Stimulated activated CD8-positive, alpha-beta memory T cell treated with anti-CD3 and anti-CD28 coated beads, Interleukin-4, amount 100 ng/mL, for 4 hours (primary cell): ENCODE measurements at regions not wholly inside any gene's neighbourhood (a gene's known extent, or its start where the extent isn't known, plus 50 kb on each side); places are given as distances from the start of the nearest gene placed in this dataset.

Experiments used
- DNase-seq, 2 donors: peaks; one replicate each; pipeline ENCODE4 v3.0.0-alpha.2; 2020; ENCODE audit warnings: low read depth in 2 of 2, low spot score in 1 of 2

DNA sequence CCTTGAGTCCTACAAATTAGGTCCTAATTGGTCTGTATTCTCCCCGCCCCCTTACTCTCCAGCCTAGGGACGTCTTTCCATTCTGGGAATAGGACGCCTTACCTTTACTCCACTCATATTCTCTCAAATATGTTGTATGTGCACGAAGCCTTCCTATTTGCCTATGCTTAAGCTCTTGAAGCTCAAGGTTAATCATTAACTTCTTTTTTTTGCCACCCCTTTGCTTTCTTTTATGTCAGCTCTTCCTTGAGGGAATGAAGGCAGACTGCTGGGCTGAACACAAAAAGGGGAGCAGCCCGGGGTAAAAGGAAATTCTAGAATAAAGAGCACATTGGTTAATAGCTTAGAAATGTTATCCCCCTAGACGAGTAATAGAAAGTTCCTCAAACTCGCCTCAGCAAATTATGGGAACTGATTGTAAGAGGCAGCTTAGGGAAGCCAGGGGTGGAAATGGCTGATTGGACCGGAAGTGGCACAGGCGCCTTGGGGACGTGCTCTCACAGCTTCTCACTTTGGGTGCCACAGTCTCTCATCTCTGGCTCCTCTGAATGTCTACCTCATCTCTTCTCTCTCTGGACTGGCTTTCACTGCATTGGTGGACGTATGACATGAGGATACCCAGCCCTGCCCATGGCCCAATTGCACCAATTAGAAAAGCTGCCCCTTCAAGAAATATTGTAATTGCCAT lies 122.3 kb upstream of the IL12B start:
- DNase-seq, result no peak

GRCh38 chr5:159453209-159453608 lies 122.9 kb upstream of the IL12B start:
- DNase-seq, result no peak

DNA sequence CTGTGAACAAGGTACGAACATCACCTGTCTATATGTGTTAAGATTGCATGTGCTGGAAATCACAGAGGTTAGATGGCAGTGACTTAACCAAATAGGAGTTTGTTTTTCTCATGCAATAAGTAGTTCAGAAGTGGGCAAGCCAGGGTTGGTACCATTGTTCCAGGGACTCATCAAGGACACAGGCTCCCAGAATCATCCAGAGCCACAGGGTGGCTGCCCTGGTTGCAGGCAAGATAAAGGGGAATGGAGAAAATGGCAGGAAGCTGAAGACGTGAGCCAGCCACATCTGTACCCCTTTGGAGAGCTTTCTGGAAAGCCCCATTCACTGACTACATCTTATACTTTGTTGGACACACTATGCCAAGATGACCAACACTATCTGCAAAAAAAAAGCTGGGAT lies 126.0 kb upstream of the IL12B start:
- DNase-seq, result no peak

GRCh38 chr5:159456722-159457465 lies 126.6 kb upstream of the IL12B start:
- DNase-seq, result no peak

GRCh38 chr5:159458217-159458711 lies 128.0 kb upstream of the IL12B start:
- no peak for DNase-seq

- DNase-seq, result no peak
Observed at GRCh38 chr5:159459132-159459627, 128.9 kb upstream of the IL12B start.

GRCh38 chr5:159459951-159460538 lies 129.8 kb upstream of the IL12B start:
- DNase-seq, result no peak

- DNase-seq, result no peak
Observed at GRCh38 chr5:159463590-159464321, 133.5 kb upstream of the IL12B start.

DNA sequence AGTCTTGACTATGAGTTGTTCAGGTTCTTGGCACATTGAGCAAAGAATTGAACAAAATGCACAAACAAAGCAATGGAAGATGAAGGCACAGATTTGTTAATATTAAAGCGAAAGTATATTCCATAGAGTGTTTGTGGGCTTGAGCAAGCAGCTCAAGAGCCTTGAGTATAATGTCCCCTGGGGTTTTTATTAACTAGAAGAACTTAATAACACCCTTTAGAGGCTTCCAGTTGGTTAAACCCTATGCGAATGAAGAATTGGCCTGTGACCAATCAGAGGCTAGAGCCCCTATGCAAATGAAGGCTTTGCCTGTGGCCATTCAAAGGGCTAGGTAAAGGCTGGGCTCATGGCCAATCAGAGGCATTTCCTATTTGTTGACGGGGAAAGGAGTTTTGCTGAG lies 135.3 kb upstream of the IL12B start:
- no peak for DNase-seq

- DNase-seq, result no peak
Observed at GRCh38 chr5:159467666-159468065, 137.4 kb upstream of the IL12B start.

- no peak for DNase-seq
Observed at GRCh38 chr5:159469496-159470372, 139.4 kb upstream of the IL12B start.

GRCh38 chr5:159471904-159472303 lies 141.6 kb upstream of the IL12B start:
- no peak for DNase-seq

- no peak for DNase-seq
Observed at GRCh38 chr5:159475026-159475425, 144.7 kb upstream of the IL12B start.

- DNase-seq, result no peak
Observed at GRCh38 chr5:159478950-159479349, 148.7 kb upstream of the IL12B start.

DNA sequence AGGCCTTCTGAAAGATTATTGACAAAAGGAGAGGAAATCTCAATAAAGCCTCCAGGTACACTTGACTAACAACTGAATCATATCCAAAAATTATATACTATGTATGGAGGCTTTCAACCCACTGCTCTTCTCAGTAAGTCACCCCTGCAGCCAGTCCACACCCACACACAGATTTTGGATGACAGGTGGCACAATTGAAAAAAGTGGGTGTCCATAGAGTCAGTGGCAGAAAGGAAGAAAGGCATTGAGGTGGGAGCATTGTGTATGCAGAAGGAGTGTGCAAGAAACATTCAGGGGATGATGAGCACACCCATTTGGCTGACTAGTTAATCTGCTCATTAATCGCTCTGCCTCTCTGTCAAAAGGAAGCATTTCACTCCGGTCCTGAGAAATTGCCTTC lies 150.6 kb upstream of the IL12B start:
- no peak for DNase-seq

DNA sequence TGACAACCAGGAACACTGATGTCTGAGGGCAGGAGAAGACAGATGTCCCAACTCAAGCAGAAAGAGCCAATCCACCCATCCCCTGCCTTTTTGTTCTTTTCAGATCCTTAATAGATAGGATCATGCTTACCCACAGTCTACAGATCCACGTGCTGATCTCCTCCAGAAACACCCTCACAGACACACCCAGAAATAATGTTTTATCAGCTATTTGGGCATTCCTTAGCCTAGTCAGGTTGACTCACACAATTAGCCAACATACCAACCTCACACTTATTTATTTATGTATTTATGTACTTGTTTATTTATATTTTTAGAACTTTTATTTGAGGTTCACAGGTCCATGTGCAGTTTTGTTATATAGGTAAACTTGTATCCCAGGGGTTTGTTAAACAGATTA lies 151.5 kb upstream of the IL12B start:
- DNase-seq, result no peak

DNA sequence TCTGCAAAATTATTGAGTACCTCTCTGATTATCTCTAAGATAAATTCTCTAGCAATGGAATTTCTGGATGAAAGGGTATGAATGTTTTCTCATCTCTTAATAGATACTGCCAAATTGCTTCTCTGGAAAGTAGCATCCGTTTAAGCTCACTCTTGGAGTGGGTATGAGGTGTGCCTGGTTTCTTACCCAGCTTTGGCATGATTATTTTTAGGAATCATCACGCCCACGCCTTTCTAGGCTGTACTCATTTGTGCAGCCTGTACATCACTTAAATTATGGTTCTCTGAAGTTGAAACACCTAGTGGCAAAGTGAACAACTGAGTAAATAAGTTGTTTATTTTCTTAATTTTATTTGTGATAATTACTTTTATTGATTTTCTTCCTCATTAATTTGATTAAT lies 156.5 kb upstream of the IL12B start:
- DNase-seq, result no peak

DNA sequence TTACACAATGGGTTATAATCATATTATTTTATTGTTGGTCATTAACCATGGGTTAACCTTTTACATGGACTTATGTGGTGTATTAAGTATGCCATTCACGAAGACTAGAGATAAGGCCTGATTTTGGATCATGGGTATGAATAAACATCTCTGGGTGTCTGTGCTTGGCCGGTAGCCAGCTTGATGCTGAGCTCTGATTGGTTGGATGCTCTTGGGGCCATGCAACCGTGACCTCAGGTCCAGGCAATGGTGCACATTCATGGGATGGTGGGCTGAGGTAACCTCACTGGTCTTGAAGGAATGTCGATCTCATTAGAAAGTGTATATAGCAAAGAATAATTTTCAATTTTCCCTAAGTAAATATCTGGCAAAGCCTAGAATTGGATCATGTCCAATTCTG lies 158.2 kb upstream of the IL12B start:
- DNase-seq, result no peak

- no peak for DNase-seq
Observed at GRCh38 chr5:159489779-159490178, 159.5 kb upstream of the IL12B start.

- no peak for DNase-seq
Observed at GRCh38 chr5:159490507-159490906, 160.2 kb upstream of the IL12B start.
